GM23248 (cell line): ENCODE measurements at regions not wholly inside any gene's neighbourhood (a gene's known extent, or its start where the extent isn't known, plus 50 kb on each side); places are given as distances from the start of the nearest gene placed in this dataset.

Experiments used
- EZH2 ChIP-seq: fragments of 200-600 bp; sonication (generic); IDR thresholded peaks from 2 replicates; pipeline ENCODE4 v1.6.1; 2018; ENCODE audit warnings: antibody characterized with exemption, mild to moderate bottlenecking; ENCODE audit not compliant: insufficient read depth, poor library complexity, severe bottlenecking
- EZH2phosphoT487 ChIP-seq: fragments of 200-600 bp; sonication (generic); IDR thresholded peaks from 2 replicates; pipeline ENCODE4 v1.6.1; 2018; ENCODE audit warnings: antibody characterized with exemption, moderate library complexity, mild to moderate bottlenecking, low read depth; ENCODE audit not compliant: insufficient read depth

- TF ChIP-seq EZH2 = no peak
- TF ChIP-seq EZH2phosphoT487 = no peak
Measured at GRCh38 chr1:29777522-29777921, 541.2 kb downstream of the PTPRU start.
